HUES64 (cell line): ENCODE measurements at regions not wholly inside any gene's neighbourhood (a gene's known extent, or its start where the extent isn't known, plus 50 kb on each side); places are given as distances from the start of the nearest gene placed in this dataset.
"Not testable (repeated sequence)": the region's sequence is repeated elsewhere in the genome, so short reads cannot be mapped to it uniquely, and the experiment has no call there.

Experiments used
- H3K27ac ChIP-seq: 2 replicates; pipeline ENCODE4 v1.7.0; 2013; ENCODE audit warnings: low read depth, low read length, inconsistent platforms
- H3K27me3 ChIP-seq: 2 replicates; pipeline ENCODE4 v1.6.1; 2013; ENCODE audit warnings: mild to moderate bottlenecking, low read length; ENCODE audit not compliant: insufficient read depth
- H3K36me3 ChIP-seq: 2 replicates; pipeline ENCODE4 v1.6.1; 2013; ENCODE audit warnings: mild to moderate bottlenecking, low read length; ENCODE audit not compliant: insufficient read depth
- H3K4me1 ChIP-seq: 2 replicates; pipeline ENCODE4 v1.6.1; 2013; ENCODE audit warnings: mild to moderate bottlenecking, low read length, moderate library complexity; ENCODE audit not compliant: insufficient read depth
- H3K4me3 ChIP-seq: 2 replicates; pipeline ENCODE4 v1.5.1; 2013; ENCODE audit warnings: mild to moderate bottlenecking, low read length, moderate library complexity
- H3K9ac ChIP-seq: 2 replicates; pipeline ENCODE4 v1.6.1; 2013; ENCODE audit warnings: mild to moderate bottlenecking, low read depth, low read length
- H3K9me3 ChIP-seq: 2 replicates; pipeline ENCODE4 v1.6.1; 2013; ENCODE audit warnings: low read depth, low read length; ENCODE audit not compliant: insufficient read depth
- WGBS: fragments of 150-250, 120-280 bp; methylation state at CpG from one replicate; pipeline ENCODE4 v1.1.7; 2013; ENCODE audit warnings: missing lambda C conversion rate; 5-methylcytosine and 5-hydroxymethylcytosine counted together

DNA sequence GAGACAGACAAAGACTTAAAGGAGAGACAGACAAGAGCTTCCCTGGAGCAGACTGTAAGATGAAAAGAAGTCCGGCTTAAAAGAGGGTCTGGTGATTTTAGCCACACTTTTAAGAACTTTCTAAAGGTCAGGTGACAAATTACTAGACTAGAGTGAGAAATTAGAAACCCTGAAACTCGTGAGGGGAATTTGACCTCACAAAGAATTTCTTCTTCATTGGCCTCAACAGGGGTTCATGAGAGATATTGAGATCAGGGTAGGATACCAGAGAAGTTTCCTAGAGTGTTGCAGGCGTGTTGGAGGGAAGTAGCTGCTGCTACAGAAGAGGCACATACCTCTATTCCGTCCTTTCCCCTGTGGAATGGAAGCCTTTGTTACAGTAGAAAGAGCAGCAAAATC lies 884.4 kb downstream of the KCNT2 start:
- WGBS = 90% methylated on average over 4 of the region's 4 CpGs
- H3K27me3 ChIP-seq = no peaks in the 10 kb centered on the region
- no peak overlapping the region for H3K9ac ChIP-seq
- peaks cover 9% of the 10 kb centered on the region for H3K4me1 ChIP-seq
- H3K36me3 ChIP-seq = no peaks in the 10 kb centered on the region
- no peaks in the 10 kb centered on the region for H3K9me3 ChIP-seq
- no peak overlapping the region for H3K27ac ChIP-seq
- H3K4me3 ChIP-seq = no peak overlapping the region

DNA sequence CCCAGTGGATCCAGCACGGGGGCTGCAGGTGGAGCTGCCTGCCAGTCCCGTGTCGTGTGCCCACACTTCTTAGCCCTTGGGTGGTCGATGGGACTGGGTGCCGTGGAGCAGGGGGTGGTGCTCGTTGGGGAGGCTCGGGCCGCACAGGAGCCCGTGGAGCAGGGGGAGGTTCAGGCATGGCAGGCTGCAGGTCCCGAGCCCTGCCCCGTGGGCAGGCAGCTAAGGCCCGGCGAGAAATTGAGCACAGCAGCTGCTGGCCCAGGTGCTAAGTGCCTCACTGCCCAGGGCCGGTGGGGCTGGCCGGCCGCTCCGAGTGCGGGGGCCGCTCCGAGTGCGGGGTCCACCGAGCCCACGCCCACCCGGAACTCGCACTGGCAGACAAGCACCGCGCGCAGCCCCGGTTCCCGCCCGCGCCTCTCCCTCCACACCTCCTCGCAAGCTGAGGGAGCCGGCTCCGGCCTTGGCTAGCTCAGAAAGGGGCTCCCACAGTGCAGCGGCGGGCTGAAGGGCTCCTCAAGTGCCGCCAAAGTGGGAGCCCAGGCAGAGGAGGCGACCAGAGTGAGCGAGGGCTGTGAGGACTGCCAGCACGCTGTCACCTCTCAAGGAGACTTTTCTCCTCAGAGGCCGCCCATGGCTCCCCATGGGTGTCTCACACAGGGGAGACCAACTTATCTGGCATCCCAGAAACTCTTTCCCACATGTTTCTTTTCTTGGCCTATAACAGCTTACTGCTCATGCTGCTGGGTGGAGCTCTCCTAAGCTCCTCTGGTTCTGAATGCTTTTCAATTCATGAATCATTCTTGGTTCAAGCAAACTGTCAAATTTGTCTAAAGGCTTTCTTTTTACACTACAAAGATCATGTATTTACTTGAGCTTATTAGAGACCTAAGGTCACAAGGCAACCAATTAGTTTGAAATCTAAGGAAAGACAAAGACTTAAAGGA lies 885.1 kb downstream of the KCNT2 start:
- not testable (repeated sequence) for H3K9me3 ChIP-seq, H3K27me3 ChIP-seq, H3K4me3 ChIP-seq, H3K27ac ChIP-seq, H3K9ac ChIP-seq, H3K36me3 ChIP-seq
- WGBS = 96% methylated on average over 33 of the region's 42 CpGs
- peaks cover 11% of the 10 kb centered on the region for H3K4me1 ChIP-seq

DNA sequence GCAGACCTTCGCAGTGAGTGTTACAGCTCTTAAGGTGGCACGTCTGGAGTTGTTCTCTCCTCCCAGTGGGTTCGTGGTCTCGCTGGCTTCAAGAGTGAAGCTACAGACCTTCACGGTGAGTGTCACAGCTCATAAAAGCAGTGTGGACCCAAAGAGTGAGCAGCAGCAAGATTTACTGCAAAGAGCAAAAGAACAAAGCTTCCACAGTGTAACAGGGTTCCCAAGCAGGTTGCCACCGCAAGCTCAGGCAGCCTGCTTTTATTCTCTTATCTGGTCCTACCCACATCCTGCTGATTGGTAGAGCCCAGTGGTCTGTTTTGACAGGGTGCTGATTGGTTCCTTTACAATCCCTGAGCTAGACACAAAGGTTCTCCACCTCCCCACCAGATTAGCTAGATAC lies 886.1 kb downstream of the KCNT2 start:
- H3K4me3 ChIP-seq, H3K27ac ChIP-seq, H3K36me3 ChIP-seq, H3K9ac ChIP-seq, H3K27me3 ChIP-seq, H3K9me3 ChIP-seq: not testable (repeated sequence)
- H3K4me1 ChIP-seq = peaks cover 14% of the 10 kb centered on the region
- WGBS = 79% methylated on average over 6 of the region's 6 CpGs

DNA sequence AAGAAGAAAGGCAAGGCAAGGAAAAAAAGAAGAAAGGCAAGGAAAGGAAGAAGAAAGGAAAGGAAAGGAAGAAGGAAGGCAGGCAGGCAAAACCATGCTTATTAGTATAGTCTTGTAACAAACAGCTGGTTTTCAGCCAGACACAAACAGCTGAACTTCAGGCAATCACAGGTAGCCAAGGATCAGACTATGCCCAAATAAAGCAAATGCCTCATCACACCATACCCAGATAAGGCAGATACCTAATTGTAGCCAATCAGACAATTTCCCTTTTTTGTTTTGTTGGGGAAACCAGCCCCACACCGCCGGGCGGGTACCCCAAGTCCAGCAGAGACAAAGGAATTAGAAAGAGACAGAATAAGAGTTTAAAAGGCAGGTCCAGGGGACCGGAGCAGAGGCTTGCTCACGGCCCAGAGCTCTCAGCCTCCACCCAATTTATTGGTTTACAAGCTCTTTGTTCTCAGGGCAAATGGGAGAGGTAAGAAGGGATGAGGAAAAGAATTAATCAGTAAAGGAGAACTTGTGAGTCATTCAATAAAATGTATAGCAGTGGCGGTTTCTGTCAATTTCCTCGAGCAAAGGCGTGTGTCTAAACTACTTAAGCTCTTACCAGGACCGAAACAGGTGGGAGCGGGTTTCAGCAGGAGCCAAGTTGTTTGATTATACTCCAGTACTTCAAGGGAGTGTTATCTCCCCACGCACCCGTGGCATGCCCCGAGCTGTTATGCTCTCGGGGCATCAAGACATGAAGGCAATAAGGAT lies 886.8 kb downstream of the KCNT2 start:
- H3K4me3 ChIP-seq = no peak overlapping the region
- no peaks in the 10 kb centered on the region for H3K27me3 ChIP-seq
- peaks cover 14% of the 10 kb centered on the region for H3K4me1 ChIP-seq
- no peak overlapping the region for H3K9ac ChIP-seq
- no peaks in the 10 kb centered on the region for H3K36me3 ChIP-seq
- no peak overlapping the region for H3K27ac ChIP-seq
- no peaks in the 10 kb centered on the region for H3K9me3 ChIP-seq
- 97% methylated on average over 14 of the region's 14 CpGs for WGBS

DNA sequence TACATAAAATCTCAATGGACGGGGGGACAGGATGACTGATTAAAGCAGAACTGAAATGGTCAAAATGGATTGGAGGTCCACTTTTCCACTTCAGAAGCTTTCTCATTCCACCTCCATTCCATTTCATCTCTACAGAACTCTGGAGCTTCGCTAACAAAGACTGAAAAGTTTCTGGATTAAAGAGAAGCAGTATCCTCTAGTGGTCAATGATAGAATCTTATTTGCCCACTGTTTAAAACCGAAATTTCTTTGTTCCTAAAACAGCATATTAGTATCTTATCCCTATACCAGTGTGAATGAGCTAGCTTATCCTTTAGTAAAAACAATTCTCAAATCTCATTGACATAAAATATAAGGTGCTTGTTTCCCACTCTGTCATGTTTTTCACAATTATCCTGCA lies 890.6 kb downstream of the KCNT2 start:
- no peaks in the 10 kb centered on the region for H3K36me3 ChIP-seq
- WGBS = 78% methylated on average over 2 of the region's 3 CpGs
- H3K27me3 ChIP-seq = no peaks in the 10 kb centered on the region
- H3K27ac ChIP-seq = no peak overlapping the region
- no peak overlapping the region for H3K4me3 ChIP-seq
- H3K4me1 ChIP-seq = peaks cover 24% of the 10 kb centered on the region
- no peak overlapping the region for H3K9ac ChIP-seq
- H3K9me3 ChIP-seq = no peaks in the 10 kb centered on the region

DNA sequence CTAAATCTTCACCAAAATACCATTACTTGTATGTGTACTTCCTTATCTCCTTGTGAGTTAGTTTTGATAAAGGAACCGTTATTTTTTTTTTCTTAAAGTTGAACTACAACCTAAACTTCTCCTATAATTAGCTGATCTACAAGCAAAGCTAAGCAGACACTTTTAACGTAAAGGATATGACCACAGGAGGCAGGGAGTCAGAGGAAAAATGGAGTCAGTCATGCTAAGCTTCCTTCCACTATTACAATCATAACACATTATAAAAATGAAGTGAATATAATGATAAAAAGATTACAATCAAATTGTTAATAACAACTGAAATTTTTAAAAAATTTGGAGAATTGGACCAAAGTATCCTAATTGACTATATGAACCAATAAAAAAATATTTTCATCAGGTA lies 892.6 kb downstream of the KCNT2 start:
- WGBS = 100% methylated on average over 1 of the region's 2 CpGs
- H3K4me3 ChIP-seq = no peak overlapping the region
- no peaks in the 10 kb centered on the region for H3K9me3 ChIP-seq
- H3K27ac ChIP-seq = no peak overlapping the region
- no peaks in the 10 kb centered on the region for H3K27me3 ChIP-seq
- peaks cover 24% of the 10 kb centered on the region for H3K4me1 ChIP-seq
- no peak overlapping the region for H3K9ac ChIP-seq
- no peaks in the 10 kb centered on the region for H3K36me3 ChIP-seq

DNA sequence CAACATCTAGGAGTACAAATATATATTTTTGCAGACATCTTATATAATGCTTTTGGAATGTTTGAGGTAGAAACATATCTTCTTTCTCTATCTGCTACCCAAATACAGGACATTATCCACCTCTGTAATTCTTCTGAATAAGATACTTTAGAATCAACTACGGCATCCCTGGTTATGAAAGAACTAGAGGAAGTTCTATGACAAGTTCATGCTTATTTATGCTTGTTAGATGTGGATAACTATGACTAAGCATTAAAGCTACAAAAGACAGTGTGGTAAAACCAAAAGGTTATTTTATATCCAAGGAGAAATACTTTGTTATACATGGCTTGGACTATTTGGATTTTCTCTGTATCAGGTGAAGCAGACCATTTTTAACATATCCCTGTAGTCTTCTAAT lies 894.0 kb downstream of the KCNT2 start:
- H3K4me1 ChIP-seq = peaks cover 19% of the 10 kb centered on the region
- H3K9me3 ChIP-seq = no peaks in the 10 kb centered on the region
- WGBS = 100% methylated on average over 1 of the region's 1 CpG
- H3K9ac ChIP-seq = no peak overlapping the region
- H3K27me3 ChIP-seq = no peaks in the 10 kb centered on the region
- no peak overlapping the region for H3K27ac ChIP-seq
- no peak overlapping the region for H3K4me3 ChIP-seq
- H3K36me3 ChIP-seq = no peaks in the 10 kb centered on the region

DNA sequence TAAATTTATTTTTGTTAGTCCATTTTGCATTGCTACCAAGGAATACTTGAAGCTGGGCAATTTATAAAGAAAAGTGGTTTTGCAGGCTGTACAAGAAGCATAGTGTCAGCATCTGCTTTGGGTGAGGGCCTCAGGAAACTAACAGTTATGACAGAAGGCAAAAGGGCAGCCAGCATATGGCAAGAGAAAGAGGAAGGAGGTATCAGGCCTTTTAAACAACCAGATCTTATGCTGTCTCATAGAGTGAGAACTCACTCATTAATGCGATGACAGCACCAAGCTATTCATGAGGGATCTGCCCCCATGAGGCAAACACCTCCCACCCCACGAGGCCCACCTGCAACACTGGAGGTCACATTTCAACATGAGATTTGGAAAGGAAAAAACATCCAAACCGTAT lies 898.4 kb downstream of the KCNT2 start:
- Histone ChIP-seq H3K36me3 (no peaks in the 10 kb centered on the region), H3K9me3 (no peaks in the 10 kb centered on the region), H3K27ac (no peak overlapping the region), H3K4me1 (peaks cover 6% of the 10 kb centered on the region), H3K9ac (no peak overlapping the region), H3K4me3 (no peak overlapping the region), H3K27me3 (no peaks in the 10 kb centered on the region)
- WGBS = 57% methylated on average over 3 of the region's 3 CpGs

DNA sequence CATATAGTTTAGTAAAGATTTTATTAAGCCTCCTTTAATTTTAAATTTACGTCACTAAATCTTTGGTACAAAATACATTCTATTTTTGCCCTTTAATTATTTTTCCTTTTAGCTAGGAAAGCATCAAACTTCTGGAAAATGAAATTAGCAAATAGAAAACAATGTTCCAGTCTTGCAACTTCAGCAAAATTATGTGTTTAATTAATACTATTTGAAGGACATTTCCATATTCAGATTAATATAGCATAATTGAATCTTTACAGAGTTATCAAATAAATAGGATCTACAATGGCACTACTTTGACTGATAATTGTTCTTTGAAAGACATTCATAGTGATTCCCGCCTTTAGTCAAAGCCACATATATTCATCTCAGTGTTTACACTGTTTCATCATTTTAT lies 904.2 kb downstream of the KCNT2 start:
- WGBS = 100% methylated on average over 1 of the region's 2 CpGs
- H3K27ac ChIP-seq = no peak overlapping the region
- H3K9me3 ChIP-seq = no peaks in the 10 kb centered on the region
- no peaks in the 10 kb centered on the region for H3K27me3 ChIP-seq
- H3K4me1 ChIP-seq = no peaks in the 10 kb centered on the region
- H3K9ac ChIP-seq = no peak overlapping the region
- no peak overlapping the region for H3K4me3 ChIP-seq
- H3K36me3 ChIP-seq = no peaks in the 10 kb centered on the region

DNA sequence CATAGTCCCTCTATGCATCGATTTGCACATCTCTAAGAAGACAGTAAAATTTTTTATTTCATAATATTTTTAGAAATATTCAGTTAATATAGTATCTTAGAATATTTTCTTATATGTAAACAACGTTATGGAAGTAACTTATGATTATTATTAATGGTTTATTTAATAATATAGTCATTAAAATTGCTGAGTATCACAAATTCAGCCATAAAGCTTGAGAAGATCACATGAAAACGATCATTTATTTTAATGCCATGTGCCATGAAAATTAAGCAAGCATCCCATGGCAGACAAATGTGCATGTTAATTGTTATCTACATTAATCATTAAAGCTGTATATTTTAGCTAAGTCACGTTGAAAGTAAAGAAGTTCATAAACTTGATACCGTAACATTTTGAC lies 907.1 kb downstream of the KCNT2 start:
- WGBS = 100% methylated on average over 3 of the region's 5 CpGs
- Histone ChIP-seq H3K27me3 (no peaks in the 10 kb centered on the region), H3K9me3 (no peaks in the 10 kb centered on the region), H3K4me3 (no peak overlapping the region), H3K36me3 (no peaks in the 10 kb centered on the region), H3K27ac (no peak overlapping the region), H3K4me1 (no peaks in the 10 kb centered on the region), H3K9ac (no peak overlapping the region)

DNA sequence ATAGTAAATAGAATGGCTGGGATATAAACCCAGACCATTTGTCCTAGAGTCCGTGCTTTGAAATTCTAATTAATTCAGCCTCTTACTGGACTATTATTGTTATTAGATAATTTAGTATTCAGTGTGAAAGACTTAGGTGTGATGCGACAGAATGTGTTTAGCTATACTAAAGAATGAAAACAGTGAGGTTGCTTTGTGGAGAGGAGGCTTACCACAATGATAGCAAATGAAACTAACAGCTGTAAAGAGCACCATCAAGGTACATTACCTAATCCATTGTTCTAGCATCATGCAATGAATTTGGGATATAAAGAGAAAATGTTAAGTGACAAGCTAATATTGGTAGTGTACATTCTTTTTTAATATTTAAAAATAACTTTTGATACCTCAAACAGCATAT lies 911.1 kb downstream of the KCNT2 start:
- Histone ChIP-seq H3K36me3 (no peaks in the 10 kb centered on the region), H3K4me1 (no peaks in the 10 kb centered on the region), H3K4me3 (no peak overlapping the region), H3K9ac (no peak overlapping the region), H3K27me3 (no peaks in the 10 kb centered on the region), H3K9me3 (no peaks in the 10 kb centered on the region), H3K27ac (no peak overlapping the region)
- WGBS = 100% methylated on average over 1 of the region's 2 CpGs
